ENCODE measurements at regions not wholly inside any gene's neighbourhood (a gene's known extent, or its start where the extent isn't known, plus 50 kb on each side); places are given as distances from the start of the nearest gene placed in this dataset.

DNA sequence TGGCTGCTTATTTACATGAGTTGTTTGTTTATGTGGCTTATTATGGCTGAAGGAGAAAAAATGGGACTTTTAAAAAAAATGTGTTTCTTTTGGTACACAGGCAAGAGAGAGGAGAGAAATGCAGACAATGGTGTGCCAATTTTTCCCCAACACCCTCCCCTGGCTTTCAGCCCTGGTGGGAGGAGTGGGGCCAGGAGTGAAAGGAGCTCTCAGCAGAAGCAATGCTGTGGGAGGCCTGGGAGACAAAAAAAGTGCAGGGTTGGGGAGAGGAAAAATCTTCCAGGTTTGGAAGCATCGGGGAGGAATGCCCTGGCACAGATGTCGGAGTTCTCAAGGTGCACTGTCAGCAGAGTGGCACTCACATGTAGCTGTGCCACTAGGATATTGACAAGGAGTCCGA, 117.7 kb upstream of the FOXB1 start:
- no peak overlapping the region for H3K27ac ChIP-seq (ENCODE audit: low read length)
- no peak overlapping the region for H3K4me3 ChIP-seq (ENCODE audit: low read length)
- no peak for TF ChIP-seq CTCF (IDR thresholded peaks at IDR 0.05; ENCODE audit: low read depth, low read length)
- TF ChIP-seq EZH2phosphoT487 (IDR thresholded peaks at IDR 0.05; ENCODE audit: low read depth) = no peak
- H3K9me3 ChIP-seq (ENCODE audit: insufficient read depth, low read length) = no peaks in the 10 kb centered on the region
- H2AFZ ChIP-seq (ENCODE audit: low read depth, low read length) = no peak overlapping the region
- no peak overlapping the region for H3K9ac ChIP-seq (ENCODE audit: low read length)
- no peaks in the 10 kb centered on the region for H4K20me1 ChIP-seq (ENCODE audit: insufficient read depth, low read length)
- H3K79me2 ChIP-seq (ENCODE audit: low read length) = no peaks in the 10 kb centered on the region
- H3K4me2 ChIP-seq (ENCODE audit: low read length) = no peak overlapping the region
- no peaks in the 10 kb centered on the region for H3K4me1 ChIP-seq (ENCODE audit: low read length)
- H3K36me3 ChIP-seq (replicated peaks; ENCODE audit: low read depth, low read length) = no peaks in the 10 kb centered on the region
- peaks cover 20% of the 10 kb centered on the region for H3K27me3 ChIP-seq (ENCODE audit: low read depth, low read length)

GRCh38 chr15:59885832-59886231, 118.3 kb upstream of the FOXB1 start:
- H3K9ac ChIP-seq (ENCODE audit: low read length) = no peak overlapping the region
- no peak overlapping the region for H3K4me2 ChIP-seq (ENCODE audit: low read length)
- no peak overlapping the region for H2AFZ ChIP-seq (ENCODE audit: low read depth, low read length)
- peaks cover 19% of the 10 kb centered on the region for H3K27me3 ChIP-seq (ENCODE audit: low read depth, low read length)
- H3K27ac ChIP-seq (ENCODE audit: low read length) = no peak overlapping the region
- H3K79me2 ChIP-seq (ENCODE audit: low read length) = no peaks in the 10 kb centered on the region
- H4K20me1 ChIP-seq (ENCODE audit: insufficient read depth, low read length) = no peaks in the 10 kb centered on the region
- no peak overlapping the region for H3K4me3 ChIP-seq (ENCODE audit: low read length)
- TF ChIP-seq CTCF (IDR thresholded peaks at IDR 0.05; ENCODE audit: low read depth, low read length) = no peak
- no peak for TF ChIP-seq EZH2phosphoT487 (IDR thresholded peaks at IDR 0.05; ENCODE audit: low read depth)
- H3K9me3 ChIP-seq (ENCODE audit: insufficient read depth, low read length) = no peaks in the 10 kb centered on the region
- H3K4me1 ChIP-seq (ENCODE audit: low read length) = no peaks in the 10 kb centered on the region
- H3K36me3 ChIP-seq (replicated peaks; ENCODE audit: low read depth, low read length) = no peaks in the 10 kb centered on the region

DNA sequence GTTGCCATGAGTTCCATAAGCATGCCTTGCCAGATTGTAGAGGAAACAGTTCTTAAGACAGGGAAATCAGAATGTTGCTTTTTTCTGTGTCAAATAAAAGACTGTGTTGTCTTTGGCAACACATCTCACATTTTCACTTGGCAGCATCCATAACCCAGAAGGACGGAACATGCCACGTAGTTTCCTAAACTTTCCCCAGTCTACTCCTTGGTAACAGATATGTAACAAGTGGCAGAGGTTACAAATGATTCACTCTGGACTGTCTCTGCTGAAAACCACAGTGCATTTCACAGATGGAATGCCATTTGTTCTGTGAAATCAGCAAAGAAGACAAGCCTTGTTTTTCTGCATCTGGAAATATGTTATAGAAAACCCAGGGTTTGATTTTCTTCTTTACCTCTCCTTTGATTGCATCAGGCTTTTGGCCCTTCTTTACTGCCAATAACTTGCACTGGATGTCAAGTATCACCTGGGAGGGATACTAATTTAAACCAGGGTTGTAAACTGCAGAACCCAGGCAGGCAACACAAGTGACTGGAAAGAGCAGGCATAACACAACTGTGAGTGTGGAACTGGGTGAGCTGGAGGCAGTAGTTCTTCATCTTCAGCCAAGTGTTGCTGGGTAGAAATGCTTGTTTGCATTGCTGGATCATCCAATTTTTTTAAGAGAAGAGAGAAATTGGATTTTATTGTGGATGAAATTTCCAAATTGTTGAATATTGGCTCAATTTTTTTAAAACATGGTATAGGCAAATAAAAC, 124.4 kb upstream of the FOXB1 start:
- Histone ChIP-seq H4K20me1 (ENCODE audit: insufficient read depth, low read length) (no peaks in the 10 kb centered on the region), H2AFZ (ENCODE audit: low read depth, low read length) (no peak overlapping the region), H3K4me2 (ENCODE audit: low read length) (no peak overlapping the region), H3K4me1 (ENCODE audit: low read length) (no peaks in the 10 kb centered on the region), H3K4me3 (ENCODE audit: low read length) (no peak overlapping the region), H3K9ac (ENCODE audit: low read length) (no peak overlapping the region), H3K36me3 (replicated peaks; ENCODE audit: low read depth, low read length) (no peaks in the 10 kb centered on the region), H3K27me3 (ENCODE audit: low read depth, low read length) (peaks cover 31% of the 10 kb centered on the region; the same call in 1 of the 2 replicates), H3K79me2 (ENCODE audit: low read length) (no peaks in the 10 kb centered on the region), H3K9me3 (ENCODE audit: insufficient read depth, low read length) (no peaks in the 10 kb centered on the region), H3K27ac (ENCODE audit: low read length) (no peak overlapping the region)
- TF ChIP-seq CTCF (IDR thresholded peaks at IDR 0.05; ENCODE audit: low read depth, low read length) (no peak), EZH2phosphoT487 (IDR thresholded peaks at IDR 0.05; ENCODE audit: low read depth) (no peak)

DNA sequence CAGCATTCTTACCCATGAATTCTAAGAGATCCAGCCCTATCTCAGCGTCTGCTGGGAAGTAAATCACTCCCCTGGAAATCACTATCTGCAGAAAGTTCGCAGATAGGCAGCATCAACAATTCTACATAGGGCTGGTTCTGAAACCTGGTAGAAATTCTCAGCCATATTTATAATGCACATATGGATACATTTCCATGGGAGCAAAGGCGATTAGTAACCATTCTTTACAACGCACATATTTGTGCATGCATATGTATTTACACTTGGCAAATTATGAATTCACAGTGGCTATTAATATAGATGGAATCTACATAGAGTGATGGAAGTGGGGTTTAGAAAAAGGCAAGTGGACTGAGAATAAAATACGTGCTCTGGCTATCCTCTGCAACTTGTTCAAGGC, 128.0 kb upstream of the FOXB1 start:
- peaks cover 37% of the 10 kb centered on the region; the same call in 1 of the 2 replicates for H3K27me3 ChIP-seq (ENCODE audit: low read depth, low read length)

More for the DNA sequence above, 128.0 kb upstream of the FOXB1 start:
- Histone ChIP-seq H3K27ac (ENCODE audit: low read length) (no peak overlapping the region), H3K9ac (ENCODE audit: low read length) (no peak overlapping the region), H4K20me1 (ENCODE audit: insufficient read depth, low read length) (no peaks in the 10 kb centered on the region), H3K4me1 (ENCODE audit: low read length) (no peaks in the 10 kb centered on the region), H3K79me2 (ENCODE audit: low read length) (no peaks in the 10 kb centered on the region), H3K36me3 (replicated peaks; ENCODE audit: low read depth, low read length) (no peaks in the 10 kb centered on the region), H2AFZ (ENCODE audit: low read depth, low read length) (no peak overlapping the region), H3K9me3 (ENCODE audit: insufficient read depth, low read length) (no peaks in the 10 kb centered on the region), H3K4me2 (ENCODE audit: low read length) (no peak overlapping the region), H3K4me3 (ENCODE audit: low read length) (no peak overlapping the region)
- no peak for TF ChIP-seq CTCF (IDR thresholded peaks at IDR 0.05; ENCODE audit: low read depth, low read length)
- TF ChIP-seq EZH2phosphoT487 (IDR thresholded peaks at IDR 0.05; ENCODE audit: low read depth) = no peak

All from OCI-LY3 (cell line).